Cardiac muscle cell (in vitro differentiated cells and primary cell): ENCODE measurements at regions not wholly inside any gene's neighbourhood (a gene's known extent, or its start where the extent isn't known, plus 50 kb on each side); places are given as distances from the start of the nearest gene placed in this dataset.

Experiments
- DNase-seq, 2 donors: peaks; one replicate each; pipeline versions ENCODE4 v3.0.0 to v3.0.0-alpha.2; 2010 to 2017; ENCODE audit warnings: low read depth in 1 of 2, low spot score in 1 of 2
- H3K27ac ChIP-seq: fragments of 200-600 bp; sonication (generic); 2 replicates; pipeline ENCODE4 v1.5.1; 2016
- H3K27me3 ChIP-seq: fragments of 200-600 bp; sonication (generic); 2 replicates; pipeline ENCODE4 v1.6.0; 2016; ENCODE audit warnings: control low read depth
- H3K36me3 ChIP-seq: fragments of 200-600 bp; sonication (generic); 2 replicates; pipeline ENCODE4 v1.5.1; 2016; ENCODE audit warnings: control low read depth
- H3K4me1 ChIP-seq: fragments of 200-600 bp; sonication (generic); 2 replicates; pipeline ENCODE4 v1.8.1; 2017; ENCODE audit warnings: low read depth, mild to moderate bottlenecking, mixed run types
- H3K4me3 ChIP-seq: fragments of 200-600 bp; sonication (generic); 2 replicates; pipeline ENCODE4 v1.5.1; 2016; ENCODE audit warnings: mild to moderate bottlenecking
- H3K9me3 ChIP-seq: fragments of 200-600 bp; sonication (generic); 2 replicates; pipeline ENCODE4 v1.5.1; 2017; ENCODE audit warnings: low read depth, mild to moderate bottlenecking, control low read depth
- CTCF ChIP-seq: IDR thresholded peaks from 2 replicates; pipeline ENCODE4 v1.5.1; 2012; ENCODE audit warnings: low read depth, mild to moderate bottlenecking, low read length

- Histone ChIP-seq H3K27me3 (no peaks in the 10 kb centered on the region), H3K9me3 (no peaks in the 10 kb centered on the region), H3K27ac (no peak overlapping the region), H3K4me3 (no peak overlapping the region), H3K36me3 (no peaks in the 10 kb centered on the region), H3K4me1 (no peaks in the 10 kb centered on the region)
- peak; percentile 3 to 19 for DNase-seq
- TF ChIP-seq CTCF = no peak
Measured at GRCh38 chr12:90229407-90230170, 521.0 kb upstream of the ATP2B1 start.

- no peaks in the 10 kb centered on the region for H3K4me1 ChIP-seq
- TF ChIP-seq CTCF = no peak
- DNase-seq = no peak
Measured at GRCh38 chr12:90226211-90226610, 517.6 kb upstream of the ATP2B1 start.

GRCh38 chr12:90216815-90217214 is 508.2 kb upstream of the ATP2B1 start:
- no peaks in the 10 kb centered on the region for H3K27me3 ChIP-seq
- no peaks in the 10 kb centered on the region for H3K9me3 ChIP-seq
- H3K4me3 ChIP-seq = no peak overlapping the region
- DNase-seq = peak in 1 of 2 donors; percentile 25
- TF ChIP-seq CTCF = no peak
- H3K36me3 ChIP-seq = no peaks in the 10 kb centered on the region
- no peak overlapping the region for H3K27ac ChIP-seq
- no peaks in the 10 kb centered on the region for H3K4me1 ChIP-seq

More at GRCh38 chr12:90226211-90226610, 517.6 kb upstream of the ATP2B1 start:
- no peaks in the 10 kb centered on the region for H3K36me3 ChIP-seq
- H3K27ac ChIP-seq = no peak overlapping the region
- H3K9me3 ChIP-seq = no peaks in the 10 kb centered on the region
- no peaks in the 10 kb centered on the region for H3K27me3 ChIP-seq
- no peak overlapping the region for H3K4me3 ChIP-seq

- H3K4me3 ChIP-seq = no peak overlapping the region
- no peak overlapping the region for H3K27ac ChIP-seq
- H3K27me3 ChIP-seq = no peaks in the 10 kb centered on the region
- TF ChIP-seq CTCF = no peak
- no peaks in the 10 kb centered on the region for H3K4me1 ChIP-seq
- no peaks in the 10 kb centered on the region for H3K9me3 ChIP-seq
- no peak for DNase-seq
- no peaks in the 10 kb centered on the region for H3K36me3 ChIP-seq
Measured at GRCh38 chr12:90216020-90216552, 507.4 kb upstream of the ATP2B1 start.

GRCh38 chr12:90211017-90211416 is 502.4 kb upstream of the ATP2B1 start:
- Histone ChIP-seq H3K27ac (no peak overlapping the region), H3K4me1 (no peaks in the 10 kb centered on the region), H3K27me3 (no peaks in the 10 kb centered on the region), H3K4me3 (no peak overlapping the region), H3K9me3 (no peaks in the 10 kb centered on the region), H3K36me3 (no peaks in the 10 kb centered on the region)
- peak in 1 of 2 donors; percentile 25 for DNase-seq
- TF ChIP-seq CTCF = no peak
